Omental fat pad (tissue), 3 donors: ENCODE measurements at regions not wholly inside any gene's neighbourhood (a gene's known extent, or its start where the extent isn't known, plus 50 kb on each side); places are given as distances from the start of the nearest gene placed in this dataset.

Experiments
- ATAC-seq: fragments of 150-250 bp; one replicate; pipeline ENCODE4 v1.9.1; 2016; ENCODE audit warnings: mild to moderate bottlenecking, moderate library complexity; ENCODE audit not compliant: low FRiP score
- DNase-seq: peaks from one replicate; pipeline ENCODE4 v3.0.0-alpha.2; 2019; ENCODE audit warnings: low spot score
- CTCF ChIP-seq, 3 donors: fragments of 450-650 bp; IDR thresholded peaks; one replicate each; pipeline ENCODE4 v1.5.1; 2016 to 2017; ENCODE audit warnings: antibody characterized with exemption in 3 of 3, mild to moderate bottlenecking in 3 of 3, moderate library complexity in 2 of 3

GRCh38 chr3:168844894-168845482 lies 749.3 kb upstream of the GOLIM4 start:
- DNase-seq, result no peak
- ATAC-seq, result no peak
- TF ChIP-seq CTCF (IDR thresholded peaks at IDR 0.05), result no peak

- no peak for TF ChIP-seq CTCF (IDR thresholded peaks at IDR 0.05)
- DNase-seq (no peak), ATAC-seq (no peak)
Measured at GRCh38 chr3:168844472-168844871, 748.7 kb upstream of the GOLIM4 start.

GRCh38 chr3:168843481-168843880 lies 747.8 kb upstream of the GOLIM4 start:
- no peak for TF ChIP-seq CTCF (IDR thresholded peaks at IDR 0.05)
- DNase-seq (no peak), ATAC-seq (no peak)

GRCh38 chr3:168839653-168840052 lies 743.9 kb upstream of the GOLIM4 start:
- ATAC-seq (no peak), DNase-seq (no peak)
- TF ChIP-seq CTCF (IDR thresholded peaks at IDR 0.05), result no peak

GRCh38 chr3:168834558-168834957 lies 738.8 kb upstream of the GOLIM4 start:
- TF ChIP-seq CTCF (IDR thresholded peaks at IDR 0.05), result no peak

GRCh38 chr3:168828943-168829342 lies 733.2 kb upstream of the GOLIM4 start:
- no peak for TF ChIP-seq CTCF (IDR thresholded peaks at IDR 0.05)
- DNase-seq, result no peak
- no peak for ATAC-seq

More at GRCh38 chr3:168834558-168834957, 738.8 kb upstream of the GOLIM4 start:
- ATAC-seq, result no peak
- DNase-seq, result no peak

- ATAC-seq, result no peak
- TF ChIP-seq CTCF (IDR thresholded peaks at IDR 0.05), result no peak
- no peak for DNase-seq
Measured at GRCh38 chr3:168828536-168828935, 732.8 kb upstream of the GOLIM4 start.
